DMS114 treated with DMSO at 0.1 percent for 48 hours (cell line): ENCODE measurements at regions not wholly inside any gene's neighbourhood (a gene's known extent, or its start where the extent isn't known, plus 50 kb on each side); places are given as distances from the start of the nearest gene placed in this dataset.
"Not testable (repeated sequence)": the region's sequence is repeated elsewhere in the genome, so short reads cannot be mapped to it uniquely, and the experiment has no call there.

Experiments used
- DNase-seq: peaks from one replicate; lab custom pipeline; 2025; ENCODE audit not compliant: unreplicated experiment; lab: John Stamatoyannopoulos, UW

DNA sequence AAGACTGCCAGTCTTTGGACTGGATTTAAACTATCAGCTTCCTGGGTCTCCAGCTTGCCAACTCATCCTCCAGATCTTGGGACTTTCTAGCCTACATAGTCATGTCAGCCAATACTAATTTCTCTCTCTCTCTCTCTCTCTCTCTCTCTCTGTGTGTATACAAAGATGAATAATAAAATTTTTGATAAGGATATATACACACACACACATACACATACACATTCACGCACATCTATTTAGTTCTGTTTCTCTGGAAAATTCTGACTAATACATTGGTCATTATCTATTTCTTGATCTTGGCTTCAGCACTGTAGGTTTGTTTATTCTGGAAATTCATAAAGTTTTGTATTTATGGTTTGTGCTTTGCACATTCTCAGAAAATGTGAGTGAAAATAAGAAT is 1606.2 kb upstream of the NUDT12 start:
- DNase-seq = no peak

DNA sequence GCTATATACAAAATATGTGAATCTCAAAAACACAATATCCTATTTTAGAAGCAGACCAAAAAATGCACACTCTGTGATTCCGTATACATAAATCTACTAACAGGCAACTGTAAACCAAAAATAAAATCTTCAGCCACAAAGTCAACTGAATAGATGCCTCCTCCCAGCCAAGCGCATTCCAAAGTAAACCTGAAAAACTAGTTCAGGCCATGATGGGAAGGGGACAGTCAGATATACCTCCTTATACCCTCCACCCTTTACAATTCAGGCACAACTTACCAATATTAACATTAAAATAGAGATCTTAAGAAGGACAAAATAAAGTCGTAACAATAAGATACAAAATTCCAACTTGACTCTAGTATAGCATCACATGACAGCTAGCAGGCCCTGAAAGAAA is 1604.5 kb upstream of the NUDT12 start:
- no peak for DNase-seq

DNA sequence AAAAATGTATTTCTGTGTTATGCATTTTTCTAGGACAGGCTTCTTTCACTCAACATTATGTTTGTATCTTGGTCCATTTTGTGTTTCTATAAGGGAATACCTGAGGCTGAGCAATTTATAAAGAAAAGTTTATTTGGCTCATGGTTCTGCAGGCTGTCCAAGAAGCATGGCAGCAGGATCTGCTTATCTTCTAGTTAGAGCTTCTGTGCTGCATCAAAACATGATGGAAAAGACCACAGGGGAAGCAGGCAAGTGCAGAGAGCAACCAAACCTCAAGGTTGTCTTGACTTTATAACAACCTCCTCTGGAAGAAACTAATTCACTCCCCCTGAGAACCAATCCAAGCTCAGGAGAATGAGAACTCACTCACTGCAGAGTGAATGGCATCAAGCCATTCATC is 1601.0 kb upstream of the NUDT12 start:
- DNase-seq = no peak

DNA sequence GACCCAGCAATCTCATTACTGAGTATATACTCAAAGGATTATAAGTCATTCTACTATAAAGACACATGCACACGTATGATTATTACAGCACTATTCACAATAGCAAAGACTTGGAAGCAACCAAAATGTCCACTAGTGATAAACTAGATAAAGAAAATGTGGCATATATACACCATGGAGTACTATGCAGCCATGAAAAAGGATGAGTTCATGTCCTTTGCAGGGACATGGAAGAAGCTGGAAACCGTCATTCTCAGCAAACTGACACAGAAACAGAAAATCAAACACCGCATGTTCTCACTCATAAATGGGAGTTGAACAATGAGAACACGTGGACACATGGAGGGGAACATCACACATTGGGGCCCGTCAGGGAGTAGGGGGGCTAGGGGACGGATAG is 1600.0 kb upstream of the NUDT12 start:
- DNase-seq = not testable (repeated sequence)

DNA sequence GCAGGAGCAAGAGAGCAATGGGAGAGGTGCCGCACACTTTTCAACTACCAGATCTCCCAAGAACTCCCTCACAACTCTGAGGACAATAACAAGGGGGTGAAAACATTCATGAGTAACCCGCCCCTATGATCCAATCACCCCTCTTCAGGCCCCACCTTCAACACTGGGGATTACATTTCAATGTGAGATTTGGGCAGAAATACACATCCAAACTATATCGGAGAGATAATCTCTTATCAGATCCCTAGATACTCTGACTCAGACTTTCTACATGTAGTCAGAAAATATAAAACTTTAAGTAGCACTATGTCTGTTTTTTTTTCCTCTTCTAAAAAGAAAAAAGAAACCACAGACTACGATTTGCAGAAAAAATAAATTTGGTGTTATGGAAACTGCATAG is 1595.9 kb upstream of the NUDT12 start:
- DNase-seq = no peak

DNA sequence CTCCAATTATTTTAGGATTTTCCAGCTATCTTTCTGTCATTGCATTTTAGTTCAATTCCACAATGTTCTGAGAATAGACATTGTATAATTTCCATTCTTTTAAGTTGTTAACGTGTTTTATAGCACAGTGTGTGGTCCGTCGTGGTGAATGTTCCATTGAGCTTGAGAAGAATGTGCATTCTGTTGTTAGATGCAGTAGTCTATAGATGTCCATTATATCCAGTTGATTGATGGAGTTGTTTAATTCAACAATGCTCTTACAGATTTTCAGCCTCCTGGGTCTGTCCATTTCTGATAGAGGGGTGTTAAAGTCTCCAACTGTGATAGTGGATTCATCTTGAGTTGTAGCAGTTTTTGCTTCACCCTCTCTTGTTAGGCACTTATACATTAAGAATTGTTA is 1587.7 kb upstream of the NUDT12 start:
- DNase-seq = no peak

DNA sequence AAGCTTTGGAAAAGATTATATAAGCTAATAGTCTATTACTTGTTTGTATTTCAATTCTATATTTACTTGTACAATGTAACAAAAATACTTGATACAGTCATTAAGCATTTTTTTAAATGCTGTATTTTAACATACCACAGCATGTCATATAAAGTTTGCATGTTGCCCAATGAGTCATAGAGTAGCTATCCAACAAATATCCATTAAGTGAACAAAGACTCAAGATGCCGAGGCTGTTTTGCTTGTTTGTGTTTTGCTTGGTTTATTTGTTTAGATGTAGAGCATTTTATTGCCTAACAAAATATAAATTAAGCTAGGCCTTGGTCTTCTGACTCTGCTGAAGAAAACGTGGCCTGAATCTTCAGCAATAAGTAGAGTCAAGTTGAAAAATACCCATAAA is 1584.3 kb upstream of the NUDT12 start:
- DNase-seq = no peak

DNA sequence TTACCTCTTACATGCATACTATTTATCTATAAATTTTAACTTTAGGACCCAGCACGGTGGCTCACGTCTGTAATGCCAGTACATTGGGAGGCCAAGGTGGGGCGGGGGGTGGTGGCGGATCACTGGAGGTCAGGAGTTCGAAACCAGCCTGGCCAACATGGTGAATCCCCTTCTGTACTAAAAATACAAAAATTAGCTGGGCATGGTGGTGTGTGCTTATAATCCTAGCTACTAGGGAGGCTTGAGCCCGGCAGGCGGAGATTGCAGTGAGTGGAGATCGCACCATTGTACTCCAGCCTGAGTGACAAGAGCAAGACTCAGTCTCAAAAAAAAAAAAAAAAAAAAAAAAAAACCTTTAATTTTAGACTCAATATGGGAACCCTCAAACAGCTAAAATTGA is 1582.6 kb upstream of the NUDT12 start:
- no peak for DNase-seq

DNA sequence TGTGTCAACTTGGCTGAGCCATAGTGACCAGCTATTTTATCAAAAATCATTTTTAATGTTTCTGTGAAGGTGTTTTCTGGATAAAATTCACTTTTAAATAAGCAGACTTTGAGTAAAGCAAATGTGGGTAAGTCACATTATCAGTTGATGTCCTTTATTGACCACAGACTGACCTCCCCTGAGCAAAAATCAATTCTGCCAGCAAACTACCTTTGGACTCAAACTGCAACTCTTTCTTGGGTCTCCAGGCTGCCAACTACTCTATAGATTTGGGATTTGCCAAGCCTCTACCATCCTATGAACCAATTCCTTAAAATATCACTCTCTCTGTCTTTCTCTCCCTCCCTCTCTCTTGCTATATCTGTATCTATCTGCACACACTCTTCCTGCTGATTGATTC is 1571.7 kb upstream of the NUDT12 start:
- no peak for DNase-seq

DNA sequence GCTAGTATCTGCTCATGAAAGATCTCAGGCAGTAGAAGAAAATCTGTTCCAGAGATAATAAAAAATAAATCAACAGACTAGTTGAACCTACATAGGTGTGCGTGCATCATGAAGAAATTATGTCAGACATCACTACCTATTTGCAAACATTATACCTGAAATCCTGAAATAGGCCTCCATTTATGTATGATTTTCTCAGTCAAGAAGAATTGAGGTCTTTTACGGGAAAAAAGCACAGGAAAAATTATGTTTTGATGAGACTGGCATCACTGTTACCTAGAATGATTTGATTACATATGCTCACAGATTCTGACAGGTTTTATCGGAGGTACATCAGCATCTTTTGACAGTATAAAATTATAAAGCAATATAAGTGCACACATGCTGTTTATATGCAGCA is 1570.5 kb upstream of the NUDT12 start:
- no peak for DNase-seq

DNA sequence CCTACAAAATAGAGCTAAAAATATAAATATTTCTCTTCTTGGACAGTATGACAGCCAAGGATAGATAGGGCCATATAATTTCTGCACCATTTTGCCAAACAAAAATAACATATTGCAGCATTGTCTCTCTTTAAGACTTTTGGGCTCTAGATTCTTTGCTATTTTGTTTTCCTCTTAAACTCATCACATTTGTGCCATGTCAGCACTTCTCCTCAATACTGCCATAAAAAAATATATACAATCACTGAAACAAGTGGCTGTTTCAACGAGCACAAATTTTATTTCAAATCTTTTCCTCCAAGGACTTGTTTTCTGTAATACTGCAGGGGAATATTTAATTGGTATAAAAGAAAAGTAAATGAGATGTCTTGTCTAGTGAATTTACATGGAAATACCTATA is 1570.0 kb upstream of the NUDT12 start:
- no peak for DNase-seq

DNA sequence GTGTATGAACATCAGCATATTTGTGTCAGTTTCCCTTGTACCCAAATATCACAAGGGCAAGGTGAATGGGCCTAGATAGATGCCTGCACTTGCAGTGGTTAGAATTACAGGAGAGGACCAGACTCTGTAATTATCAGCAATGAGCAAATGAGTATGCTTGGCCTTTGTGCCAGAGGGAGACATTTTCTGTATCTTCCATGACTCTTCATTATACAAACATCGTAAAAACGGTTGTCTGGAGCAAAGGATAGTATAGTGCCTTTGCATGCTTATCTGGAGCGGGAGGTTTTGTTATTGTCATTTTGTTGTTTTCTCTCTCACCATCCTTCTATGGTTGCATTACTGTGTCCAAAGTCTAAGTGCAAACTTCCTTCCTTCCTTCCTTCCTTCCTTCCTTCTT is 1568.5 kb upstream of the NUDT12 start:
- no peak for DNase-seq

DNA sequence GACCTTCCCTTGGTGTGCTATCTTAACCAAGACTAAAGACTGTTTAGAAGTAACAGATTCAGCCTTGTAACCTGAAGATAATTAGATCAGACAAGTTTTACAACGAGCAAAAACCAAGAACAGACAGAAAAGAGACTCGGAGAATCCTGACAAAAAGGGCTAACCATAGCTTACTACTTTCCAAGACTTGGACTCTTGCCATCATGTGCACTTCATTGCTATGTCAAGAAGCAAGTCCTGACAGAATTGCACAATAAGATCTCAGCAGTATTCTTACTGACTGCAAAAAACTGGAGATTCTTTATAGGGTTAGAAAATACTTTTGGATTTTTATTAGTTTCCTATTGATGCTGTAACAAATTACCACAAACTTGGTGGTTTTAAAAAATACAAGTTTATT is 1539.0 kb upstream of the NUDT12 start:
- no peak for DNase-seq

DNA sequence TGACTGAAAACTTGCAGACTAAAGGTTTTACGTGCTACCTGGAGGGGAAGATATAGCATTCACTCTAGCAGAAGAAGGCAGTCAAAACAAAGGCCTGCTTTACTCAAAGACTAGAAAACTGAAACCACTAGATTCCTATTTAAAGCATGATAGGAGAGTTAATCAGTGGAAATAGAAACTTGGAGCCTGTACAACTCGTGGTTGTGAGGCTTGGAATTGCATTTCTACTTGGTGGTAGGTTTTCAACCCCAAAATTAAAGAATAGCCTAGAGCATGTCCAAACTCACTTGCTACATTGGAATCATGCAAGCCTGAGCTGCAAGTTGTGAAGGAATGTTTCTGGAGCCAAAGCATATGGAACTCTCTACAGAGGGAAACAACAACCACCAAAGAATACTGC is 1526.4 kb upstream of the NUDT12 start:
- no peak for DNase-seq

DNA sequence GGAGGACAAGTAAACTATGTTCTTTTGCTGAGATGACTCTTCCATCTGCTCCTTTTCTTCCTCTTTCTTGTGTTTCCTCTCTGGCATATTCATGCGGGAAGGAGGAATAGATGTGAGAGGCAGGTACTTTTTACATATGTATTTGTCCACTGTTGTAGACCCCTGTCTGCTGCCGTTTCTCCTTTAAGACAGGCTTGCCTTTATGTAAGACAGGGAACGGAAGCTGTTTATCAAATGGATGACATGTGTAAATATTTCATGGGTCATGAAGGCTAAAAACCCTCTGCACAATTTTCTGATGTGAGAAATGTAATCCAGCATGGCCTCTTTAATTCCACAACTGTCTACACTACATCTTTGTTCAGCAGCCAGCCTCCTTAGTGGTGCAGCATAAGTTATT is 1525.5 kb upstream of the NUDT12 start:
- no peak for DNase-seq

DNA sequence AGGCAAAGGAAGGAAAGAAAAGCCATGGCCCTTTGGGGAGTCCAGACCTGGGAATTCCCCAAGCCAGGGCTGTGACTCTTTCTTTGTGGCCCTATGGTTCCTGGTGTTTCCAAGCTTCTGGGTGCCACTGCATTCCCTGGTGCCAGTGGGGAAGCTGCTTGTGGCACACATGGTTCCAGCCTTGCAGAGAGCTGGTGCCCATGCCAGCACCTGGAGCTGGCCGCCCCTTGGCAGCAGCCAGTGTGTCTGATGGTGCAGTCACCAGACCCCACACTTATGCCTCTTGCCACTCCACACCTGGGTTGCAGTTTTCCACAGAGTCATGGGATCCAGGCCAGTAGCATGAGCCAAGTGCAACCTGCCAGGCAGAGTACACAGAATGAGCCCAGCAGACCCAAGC is 1495.3 kb upstream of the NUDT12 start:
- no peak for DNase-seq

DNA sequence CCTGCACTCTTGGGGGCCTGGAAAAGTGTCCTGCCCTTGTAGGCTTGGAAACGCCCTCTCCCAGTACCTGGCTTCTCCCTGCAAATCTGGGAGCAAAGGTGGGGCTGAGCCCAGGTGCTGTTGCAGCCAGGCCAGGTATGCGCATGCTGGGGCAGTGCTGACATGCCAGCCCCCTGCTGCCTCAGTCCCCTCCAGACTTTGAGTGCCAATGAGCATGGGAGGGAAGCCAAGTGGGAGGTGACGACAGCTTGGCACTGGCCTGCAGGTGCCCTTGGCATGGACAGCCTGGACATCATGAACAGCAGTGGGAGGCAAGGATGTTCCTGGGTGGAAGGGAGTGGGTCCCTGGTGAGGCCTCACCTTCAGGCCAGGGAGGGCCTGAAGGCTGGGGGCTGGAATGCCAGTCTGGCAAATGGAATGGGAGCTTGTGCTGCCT is 1494.4 kb upstream of the NUDT12 start:
- DNase-seq = no peak

DNA sequence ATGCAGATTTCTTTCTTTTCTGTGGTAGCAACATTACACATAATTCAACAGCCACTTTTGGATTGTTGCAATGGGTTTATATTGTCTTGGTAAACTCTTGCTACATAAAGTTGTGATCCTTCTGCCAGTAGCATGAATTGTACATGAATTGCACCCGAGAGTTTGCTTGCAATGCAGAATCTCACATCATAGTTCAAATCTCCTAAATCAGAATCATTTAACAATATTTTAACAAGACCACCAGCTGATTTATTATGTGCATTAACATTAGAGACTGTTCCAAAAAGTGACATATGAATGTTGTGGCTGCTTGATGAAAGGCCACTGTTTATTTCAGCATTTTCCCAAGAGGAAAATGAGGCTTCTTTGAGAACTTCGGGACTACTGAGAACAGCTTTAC is 1491.8 kb upstream of the NUDT12 start:
- no peak for DNase-seq

DNA sequence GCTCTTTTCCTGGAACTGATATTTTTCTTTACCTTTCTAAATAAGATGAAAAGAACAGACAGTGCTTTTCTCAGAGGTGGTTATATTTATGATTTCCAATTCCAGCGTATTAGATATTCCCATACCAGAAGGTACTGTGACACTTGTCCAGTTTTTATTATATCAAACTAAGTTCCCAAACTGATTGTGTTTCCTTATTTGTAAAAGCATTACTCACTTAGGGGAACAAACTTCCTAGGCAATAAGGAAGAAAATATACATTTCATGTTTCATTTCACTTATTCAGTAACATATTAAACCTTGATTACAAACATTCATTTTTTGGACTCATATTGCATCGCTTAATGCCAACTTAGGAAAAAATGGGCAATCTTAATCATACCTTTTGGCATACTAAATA is 1480.0 kb upstream of the NUDT12 start:
- DNase-seq = no peak

DNA sequence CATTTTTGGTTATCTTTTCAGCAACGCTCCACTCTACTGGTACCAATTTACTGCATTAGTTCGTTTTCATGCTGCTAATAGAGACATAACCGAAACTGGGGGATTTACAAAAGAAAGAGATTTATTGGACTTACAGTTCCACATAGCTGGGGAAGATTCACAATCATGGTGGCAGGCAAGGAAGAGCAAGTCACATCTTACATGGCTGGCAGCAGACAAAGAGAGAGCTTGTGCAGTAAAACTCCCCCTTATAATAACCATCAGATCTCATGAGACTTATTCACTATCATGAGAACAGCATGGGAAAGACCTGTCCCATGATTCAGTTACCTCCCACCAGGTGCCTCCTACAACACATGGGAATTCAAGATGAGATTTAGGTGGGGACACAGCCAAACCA is 1474.2 kb upstream of the NUDT12 start:
- DNase-seq = not testable (repeated sequence)

DNA sequence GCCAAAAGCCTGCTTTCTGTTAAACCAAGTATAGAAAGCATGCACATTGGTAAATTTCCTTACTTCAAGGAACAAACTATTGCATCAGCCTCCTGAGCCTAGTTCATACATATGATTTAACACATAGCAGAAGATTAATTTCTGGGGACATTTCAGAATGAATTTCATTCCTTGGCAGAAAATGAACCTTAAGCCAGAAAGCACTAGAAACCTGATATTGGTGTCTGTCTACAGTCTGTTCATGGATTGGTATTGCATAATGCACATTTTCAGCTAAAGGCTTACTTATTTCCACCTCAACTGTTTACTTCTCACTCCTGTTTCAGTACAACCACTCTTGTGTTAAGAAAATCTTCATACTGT is 1471.8 kb upstream of the NUDT12 start:
- DNase-seq = no peak

DNA sequence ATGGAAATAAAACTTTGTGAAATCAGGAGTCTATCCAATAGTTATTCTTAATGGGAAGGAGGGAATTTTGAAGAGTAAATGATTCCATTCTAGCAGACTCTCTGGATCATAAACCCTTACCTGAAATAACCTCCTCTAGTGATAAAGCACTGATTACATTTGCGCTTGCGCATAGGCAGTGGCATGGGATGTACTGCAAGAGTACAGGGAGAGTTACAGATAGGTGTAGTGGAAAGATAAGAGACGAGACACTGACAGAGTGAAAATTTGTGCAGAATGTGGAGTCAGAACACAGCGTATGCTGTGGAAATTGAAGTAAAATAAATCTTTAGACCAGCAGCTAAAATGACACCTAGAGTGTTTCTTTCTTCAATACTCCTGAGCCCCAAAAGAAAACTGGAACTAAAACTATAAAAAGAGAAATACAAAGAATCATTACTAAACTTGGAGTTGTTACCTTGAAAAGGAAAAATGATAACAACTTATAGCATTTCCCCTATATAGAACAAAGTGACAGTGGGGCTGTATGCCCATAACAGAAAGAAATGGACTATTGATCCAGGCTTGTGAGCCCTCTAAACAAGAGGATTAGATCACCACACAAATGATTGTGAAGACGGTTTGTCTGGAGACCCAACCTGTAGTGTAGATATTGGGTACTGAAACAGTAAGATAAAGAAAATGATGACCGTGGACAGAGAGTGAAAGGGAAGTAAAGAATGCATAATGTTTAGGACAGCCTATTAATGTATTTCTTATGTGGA is 1471.2 kb upstream of the NUDT12 start:
- no peak for DNase-seq

DNA sequence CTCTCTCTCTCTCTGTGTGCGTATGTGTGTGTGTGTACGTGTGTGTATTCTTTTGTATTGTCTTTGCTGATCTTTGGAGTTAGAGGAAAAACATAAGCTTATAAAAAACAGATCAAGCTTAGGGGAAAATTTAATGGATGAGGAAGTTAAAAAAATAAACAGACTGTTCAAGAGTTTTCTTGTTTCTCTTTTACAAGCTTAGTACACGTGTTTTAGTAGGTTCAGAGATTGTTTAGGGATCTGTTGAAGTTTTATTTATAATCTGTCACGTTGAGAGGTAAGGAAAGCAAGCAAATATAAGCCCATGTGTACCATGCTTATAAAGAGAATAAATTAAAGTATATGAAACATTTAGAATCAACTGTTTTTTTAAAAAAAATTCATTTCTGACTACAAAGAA is 1470.3 kb upstream of the NUDT12 start:
- no peak for DNase-seq

DNA sequence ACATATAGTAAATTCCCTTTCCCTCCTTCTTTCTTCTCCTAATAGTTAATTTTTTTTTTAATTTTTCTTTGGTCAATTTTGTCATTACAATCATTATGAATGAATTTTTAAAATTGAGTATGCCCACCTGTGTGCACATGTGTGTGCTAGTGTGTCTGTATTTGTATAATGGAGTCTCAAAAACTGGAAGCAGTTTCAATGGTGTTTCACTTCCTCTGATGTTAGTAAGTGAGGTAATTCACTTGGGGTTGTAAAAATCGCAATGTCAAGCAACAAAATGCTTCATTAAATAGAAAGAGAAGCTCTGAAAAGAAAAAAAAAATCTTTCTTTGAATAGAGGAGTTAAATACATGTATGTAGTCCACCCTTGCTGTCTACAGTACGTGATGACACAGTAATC is 1467.6 kb upstream of the NUDT12 start:
- DNase-seq = no peak
